Retinal pigment epithelial cell (primary cell): ENCODE measurements at regions not wholly inside any gene's neighbourhood (a gene's known extent, or its start where the extent isn't known, plus 50 kb on each side); places are given as distances from the start of the nearest gene placed in this dataset.

Experiments used
- DNase-seq: peaks from one replicate; pipeline ENCODE4 v3.0.0-alpha.2; 2010; ENCODE audit warnings: low read depth
- H3K4me3 ChIP-seq: 2 replicates; pipeline ENCODE4 v1.5.1; 2011; ENCODE audit warnings: mild to moderate bottlenecking, low read length, control low read depth, moderate library complexity
- CTCF ChIP-seq: conservative IDR thresholded peaks from 2 replicates; pipeline ENCODE4 v1.5.1; 2011; ENCODE audit warnings: low read depth, low read length, control low read depth, inconsistent platforms

- H3K4me3 ChIP-seq = no peak overlapping the region
- no peak for TF ChIP-seq CTCF
- no peak for DNase-seq
Measured at GRCh38 chr11:127670374-127671119, 670.0 kb upstream of the KIRREL3 start.

GRCh38 chr11:127656116-127656836, 655.7 kb upstream of the KIRREL3 start:
- no peak for DNase-seq
- H3K4me3 ChIP-seq = no peak overlapping the region
- no peak for TF ChIP-seq CTCF

- no peak for TF ChIP-seq CTCF
- DNase-seq = no peak
- H3K4me3 ChIP-seq = no peak overlapping the region
Measured at GRCh38 chr11:127653076-127653475, 652.5 kb upstream of the KIRREL3 start.

GRCh38 chr11:127651888-127652221, 651.3 kb upstream of the KIRREL3 start:
- DNase-seq = no peak
- no peak overlapping the region for H3K4me3 ChIP-seq
- no peak for TF ChIP-seq CTCF

GRCh38 chr11:127651175-127651887, 650.8 kb upstream of the KIRREL3 start:
- DNase-seq = no peak
- TF ChIP-seq CTCF = no peak

GRCh38 chr11:127649958-127650357, 649.4 kb upstream of the KIRREL3 start:
- no peak for DNase-seq
- no peak for TF ChIP-seq CTCF
- H3K4me3 ChIP-seq = no peak overlapping the region

More at GRCh38 chr11:127651175-127651887, 650.8 kb upstream of the KIRREL3 start:
- no peak overlapping the region for H3K4me3 ChIP-seq
